ENCODE measurements at regions not wholly inside any gene's neighbourhood (a gene's known extent, or its start where the extent isn't known, plus 50 kb on each side); places are given as distances from the start of the nearest gene placed in this dataset.

DNA sequence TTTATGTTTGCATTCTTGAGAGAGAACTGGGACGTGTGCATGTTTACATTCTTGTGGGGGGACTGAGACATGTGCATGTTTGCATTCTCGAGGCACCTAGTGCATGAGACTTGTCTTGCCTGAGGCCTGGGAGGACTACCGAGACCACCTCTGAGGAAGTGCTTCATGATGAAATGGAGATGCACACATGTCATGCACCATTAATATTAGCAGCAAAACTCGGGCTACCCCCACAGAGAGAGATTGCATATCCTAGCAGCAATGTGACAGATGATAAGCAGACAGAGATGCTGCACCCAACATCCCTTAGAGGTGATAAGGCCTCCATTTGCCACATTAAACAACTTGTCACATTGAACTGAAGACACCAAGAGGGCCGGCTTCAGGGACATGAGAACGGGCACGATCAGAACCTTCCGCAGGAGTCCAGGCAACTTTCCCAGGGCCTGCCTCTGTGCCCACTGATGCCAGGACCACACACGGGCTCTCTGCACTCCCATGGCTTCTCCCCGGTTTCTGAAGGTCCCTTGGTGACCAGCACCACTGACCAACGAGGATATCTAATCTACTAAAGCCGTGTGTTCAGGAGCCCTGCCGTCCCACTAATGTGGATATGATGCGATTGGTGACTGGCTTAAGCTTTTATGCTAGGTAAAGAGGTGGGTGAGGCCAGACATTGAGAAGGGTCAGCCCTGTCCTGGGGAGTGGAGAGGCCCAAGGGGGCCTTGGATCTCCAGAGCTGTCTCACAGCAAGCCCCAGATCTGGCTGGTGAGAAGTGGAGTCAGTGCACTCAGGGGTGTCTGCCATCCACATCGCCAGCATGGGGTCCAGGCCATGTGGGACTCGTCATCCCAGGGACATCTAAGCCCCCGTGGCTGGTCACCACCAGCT is 208.3 kb downstream of the NDUFA10 start:
- no peaks in the 10 kb centered on the region for H3K4me1 Mint-ChIP-seq (ENCODE audit: low read depth)
- no peak overlapping the region for H3K27ac ChIP-seq (ENCODE audit: low read depth in 1 of 2, low read length in 2 of 2)
- ChIA-PET CTCF (no interaction called here), POLR2A (no interaction called here)
- H3K9me3 ChIP-seq (ENCODE audit: control insufficient read depth in 1 of 2, insufficient read depth in 1 of 2, low read length in 2 of 2), result peaks cover 0 to 4% of the 10 kb centered on the region in 2 experiments
- intact Hi-C loops (cut with DNase I, micrococcal nuclease), result no loop called here
- DNase-seq (no peak), ATAC-seq (ENCODE audit: poor library complexity) (peak; percentile 26)
- no peaks in the 10 kb centered on the region for H3K36me3 ChIP-seq (ENCODE audit: insufficient read depth, low read length)
- H3K27me3 Mint-ChIP-seq, result no peaks in the 10 kb centered on the region
- no peaks in the 10 kb centered on the region for H3K4me1 ChIP-seq (ENCODE audit: insufficient read depth, low read length)
- TF ChIP-seq, protein P1, sequence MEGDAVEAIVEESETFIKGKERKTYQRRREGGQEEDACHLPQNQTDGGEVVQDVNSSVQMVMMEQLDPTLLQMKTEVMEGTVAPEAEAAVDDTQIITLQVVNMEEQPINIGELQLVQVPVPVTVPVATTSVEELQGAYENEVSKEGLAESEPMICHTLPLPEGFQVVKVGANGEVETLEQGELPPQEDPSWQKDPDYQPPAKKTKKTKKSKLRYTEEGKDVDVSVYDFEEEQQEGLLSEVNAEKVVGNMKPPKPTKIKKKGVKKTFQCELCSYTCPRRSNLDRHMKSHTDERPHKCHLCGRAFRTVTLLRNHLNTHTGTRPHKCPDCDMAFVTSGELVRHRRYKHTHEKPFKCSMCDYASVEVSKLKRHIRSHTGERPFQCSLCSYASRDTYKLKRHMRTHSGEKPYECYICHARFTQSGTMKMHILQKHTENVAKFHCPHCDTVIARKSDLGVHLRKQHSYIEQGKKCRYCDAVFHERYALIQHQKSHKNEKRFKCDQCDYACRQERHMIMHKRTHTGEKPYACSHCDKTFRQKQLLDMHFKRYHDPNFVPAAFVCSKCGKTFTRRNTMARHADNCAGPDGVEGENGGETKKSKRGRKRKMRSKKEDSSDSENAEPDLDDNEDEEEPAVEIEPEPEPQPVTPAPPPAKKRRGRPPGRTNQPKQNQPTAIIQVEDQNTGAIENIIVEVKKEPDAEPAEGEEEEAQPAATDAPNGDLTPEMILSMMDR (IDR thresholded peaks at IDR 0.05), result no peak
- H3K9me3 Mint-ChIP-seq, result no peaks in the 10 kb centered on the region
- H3K4me3 Mint-ChIP-seq, result no peak overlapping the region
- no peak overlapping the region for H3K27ac Mint-ChIP-seq
- H3K36me3 Mint-ChIP-seq (ENCODE audit: low read depth), result no peaks in the 10 kb centered on the region
- no peak overlapping the region for H3K4me3 ChIP-seq (ENCODE audit: low read length)
- no peaks in the 10 kb centered on the region for H3K27me3 ChIP-seq (ENCODE audit: control insufficient read depth in 1 of 2, insufficient read depth in 2 of 2, low read length in 2 of 2)

DNA sequence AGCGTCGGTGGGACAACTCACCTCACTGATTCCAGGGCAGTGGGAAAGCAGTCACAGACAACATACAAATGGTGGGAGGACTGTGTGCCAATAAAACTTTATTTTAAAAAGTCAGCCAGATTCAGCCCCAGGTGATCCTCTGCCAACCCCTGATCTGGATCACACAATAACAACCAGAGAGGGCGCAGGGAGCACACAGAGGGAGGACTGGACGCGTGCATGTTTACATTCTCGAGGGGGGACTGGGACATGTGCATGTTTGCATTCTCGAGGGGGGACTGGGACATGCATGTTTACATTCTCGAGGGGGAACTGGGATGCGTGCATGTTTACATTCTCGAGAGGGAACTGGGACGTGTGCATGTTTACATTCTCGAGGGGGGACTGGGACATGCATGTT is 209.5 kb downstream of the NDUFA10 start:
- no peak overlapping the region for H3K4me3 Mint-ChIP-seq
- no peak overlapping the region for H3K27ac Mint-ChIP-seq
- Histone ChIP-seq H3K4me1 (ENCODE audit: insufficient read depth, low read length) (no peaks in the 10 kb centered on the region), H3K27me3 (ENCODE audit: control insufficient read depth in 1 of 2, insufficient read depth in 2 of 2, low read length in 2 of 2) (no peaks in the 10 kb centered on the region), H3K27ac (ENCODE audit: low read depth in 1 of 2, low read length in 2 of 2) (no peak overlapping the region), H3K4me3 (ENCODE audit: low read length) (no peak overlapping the region), H3K36me3 (ENCODE audit: insufficient read depth, low read length) (no peaks in the 10 kb centered on the region), H3K9me3 (ENCODE audit: control insufficient read depth in 1 of 2, insufficient read depth in 1 of 2, low read length in 2 of 2) (peaks cover 0 to 4% of the 10 kb centered on the region in 2 experiments)
- ATAC-seq (ENCODE audit: poor library complexity), result no peak
- CTCF ChIA-PET, result no interaction called here
- H3K27me3 Mint-ChIP-seq, result no peaks in the 10 kb centered on the region
- H3K36me3 Mint-ChIP-seq (ENCODE audit: low read depth), result no peaks in the 10 kb centered on the region
- no peak for DNase-seq
- POLR2A ChIA-PET, result no interaction called here
- TF ChIP-seq, protein P1 (IDR thresholded peaks at IDR 0.05), result no peak
- intact Hi-C loops (cut with DNase I, micrococcal nuclease), result no loop called here
- no peaks in the 10 kb centered on the region for H3K9me3 Mint-ChIP-seq
- H3K4me1 Mint-ChIP-seq (ENCODE audit: low read depth), result no peaks in the 10 kb centered on the region

DNA sequence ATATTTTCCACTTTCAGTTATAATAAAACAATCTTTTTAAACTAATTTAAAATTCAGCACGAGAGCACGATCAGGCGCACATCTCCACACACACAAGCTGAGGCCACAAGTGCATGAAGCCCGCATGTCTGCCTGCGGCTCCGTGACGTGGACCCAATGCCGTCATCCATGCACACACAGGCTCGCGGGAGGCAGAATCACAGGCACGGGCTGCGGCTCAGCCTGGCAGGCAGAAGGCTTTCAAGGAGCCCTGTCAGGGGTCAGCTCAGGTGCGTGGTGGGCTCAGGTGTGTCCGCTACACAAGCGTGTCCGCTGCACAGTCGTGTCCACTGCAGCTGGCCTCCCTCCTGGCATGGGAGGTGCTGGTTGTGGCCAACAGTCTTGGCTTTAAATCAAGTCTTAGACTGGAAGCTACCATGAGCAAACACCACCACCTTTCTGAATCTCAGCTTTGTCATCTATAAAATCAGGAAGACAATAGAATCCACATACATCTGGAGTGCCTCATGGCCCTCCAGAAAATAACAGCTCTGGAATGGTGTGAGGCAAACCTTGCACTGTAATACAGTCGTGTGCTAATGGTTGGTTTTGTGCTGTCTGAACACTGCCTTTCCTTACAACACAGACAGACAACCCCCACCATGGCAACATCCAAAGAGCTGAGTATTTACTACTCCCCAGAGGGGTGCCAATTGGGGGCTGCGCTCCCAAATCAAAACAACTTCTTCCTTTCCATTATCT is 210.1 kb downstream of the NDUFA10 start:
- Mint-ChIP-seq H3K9me3 (no peaks in the 10 kb centered on the region), H3K27me3 (no peaks in the 10 kb centered on the region), H3K4me1 (ENCODE audit: low read depth) (no peaks in the 10 kb centered on the region), H3K4me3 (no peak overlapping the region), H3K27ac (no peak overlapping the region), H3K36me3 (ENCODE audit: low read depth) (no peaks in the 10 kb centered on the region)
- TF ChIP-seq, protein P1 (IDR thresholded peaks at IDR 0.05), result no peak
- Histone ChIP-seq H3K27me3 (ENCODE audit: control insufficient read depth in 1 of 2, insufficient read depth in 2 of 2, low read length in 2 of 2) (no peaks in the 10 kb centered on the region), H3K9me3 (ENCODE audit: control insufficient read depth in 1 of 2, insufficient read depth in 1 of 2, low read length in 2 of 2) (peaks cover 0 to 4% of the 10 kb centered on the region in 2 experiments), H3K4me1 (ENCODE audit: insufficient read depth, low read length) (no peaks in the 10 kb centered on the region), H3K36me3 (ENCODE audit: insufficient read depth, low read length) (no peaks in the 10 kb centered on the region), H3K4me3 (ENCODE audit: low read length) (no peak overlapping the region), H3K27ac (ENCODE audit: low read depth in 1 of 2, low read length in 2 of 2) (no peak overlapping the region)
- DNase-seq (no peak), ATAC-seq (ENCODE audit: poor library complexity) (no peak)
- intact Hi-C loops (cut with DNase I, micrococcal nuclease), result no loop called here
- ChIA-PET CTCF (no interaction called here), POLR2A (no interaction called here)
